Rectal smooth muscle tissue (tissue), 1 donor: ENCODE measurements at regions not wholly inside any gene's neighbourhood (a gene's known extent, or its start where the extent isn't known, plus 50 kb on each side); places are given as distances from the start of the nearest gene placed in this dataset.
"Not testable (repeated sequence)": the region's sequence is repeated elsewhere in the genome, so short reads cannot be mapped to it uniquely, and the experiment has no call there.

ENCODE experiments used
- H3K27ac ChIP-seq: one replicate; pipeline ENCODE4 v1.7.0; 2013; ENCODE audit warnings: low read depth, low read length, inconsistent platforms
- H3K27me3 ChIP-seq: one replicate; pipeline ENCODE4 v1.7.0; 2013; ENCODE audit warnings: low read length; ENCODE audit not compliant: control insufficient read depth, insufficient read depth
- H3K36me3 ChIP-seq: one replicate; pipeline ENCODE4 v1.7.0; 2013; ENCODE audit warnings: low read length; ENCODE audit not compliant: control insufficient read depth, insufficient read depth
- H3K4me1 ChIP-seq: one replicate; pipeline ENCODE4 v1.7.0; 2013; ENCODE audit warnings: low read length; ENCODE audit not compliant: control insufficient read depth, insufficient read depth
- H3K4me3 ChIP-seq: one replicate; pipeline ENCODE4 v1.7.0; 2013; ENCODE audit warnings: low read length
- H3K9ac ChIP-seq: one replicate; pipeline ENCODE4 v1.7.0; 2013; ENCODE audit warnings: low read length

DNA sequence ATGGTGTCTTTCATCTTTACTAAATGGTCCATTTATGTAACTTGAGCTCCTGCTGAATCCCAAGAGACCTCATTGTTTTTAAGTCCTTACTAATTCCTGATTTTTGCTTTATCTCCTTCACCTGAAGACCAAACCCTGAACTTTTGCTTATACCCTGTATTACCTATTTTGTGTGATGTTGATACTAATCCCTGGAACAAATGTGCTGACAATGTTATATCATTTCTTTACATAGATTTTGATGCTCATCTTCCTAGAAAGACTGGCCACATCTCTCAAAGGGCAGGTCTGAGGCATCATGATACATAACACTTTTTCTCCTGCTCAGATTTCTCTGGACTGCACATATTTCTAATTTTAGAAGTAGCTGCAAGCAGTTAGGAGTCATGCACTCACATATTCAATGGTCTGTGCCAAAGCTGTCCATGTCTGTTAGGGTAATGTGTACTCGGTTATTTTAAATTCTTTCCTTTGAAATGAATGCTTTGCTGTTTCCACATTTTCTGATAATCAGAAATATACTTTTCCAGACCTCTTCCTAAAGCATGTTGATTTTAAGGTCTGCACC, 427.9 kb upstream of the HNRNPA3 start:
- Histone ChIP-seq H3K27ac (no peak overlapping the region), H3K27me3 (no peaks in the 10 kb centered on the region), H3K4me3 (no peak overlapping the region), H3K4me1 (no peaks in the 10 kb centered on the region), H3K9ac (no peak overlapping the region), H3K36me3 (no peaks in the 10 kb centered on the region)

DNA sequence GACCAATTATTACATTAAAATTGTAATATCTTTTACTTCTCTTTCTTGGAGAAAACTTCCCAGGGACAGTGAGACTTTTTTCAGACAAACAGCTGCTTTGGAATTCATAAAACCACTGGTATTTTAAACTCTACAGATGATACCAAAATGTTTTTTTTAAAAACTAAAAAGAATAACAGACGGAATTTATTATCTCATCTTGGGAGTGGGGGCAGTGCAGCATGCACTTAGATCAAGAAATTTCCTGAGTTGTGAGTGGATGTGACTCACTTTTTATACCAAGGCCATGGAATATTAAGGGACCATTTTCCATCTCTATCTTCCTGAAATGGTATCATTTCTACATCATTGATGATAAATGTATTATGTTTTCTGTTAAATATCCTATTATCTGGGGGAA, 422.8 kb upstream of the HNRNPA3 start:
- H3K27me3 ChIP-seq: no peaks in the 10 kb centered on the region
- no peak overlapping the region for H3K4me3 ChIP-seq
- no peaks in the 10 kb centered on the region for H3K36me3 ChIP-seq
- H3K9ac ChIP-seq: no peak overlapping the region
- no peaks in the 10 kb centered on the region for H3K4me1 ChIP-seq
- no peak overlapping the region for H3K27ac ChIP-seq

DNA sequence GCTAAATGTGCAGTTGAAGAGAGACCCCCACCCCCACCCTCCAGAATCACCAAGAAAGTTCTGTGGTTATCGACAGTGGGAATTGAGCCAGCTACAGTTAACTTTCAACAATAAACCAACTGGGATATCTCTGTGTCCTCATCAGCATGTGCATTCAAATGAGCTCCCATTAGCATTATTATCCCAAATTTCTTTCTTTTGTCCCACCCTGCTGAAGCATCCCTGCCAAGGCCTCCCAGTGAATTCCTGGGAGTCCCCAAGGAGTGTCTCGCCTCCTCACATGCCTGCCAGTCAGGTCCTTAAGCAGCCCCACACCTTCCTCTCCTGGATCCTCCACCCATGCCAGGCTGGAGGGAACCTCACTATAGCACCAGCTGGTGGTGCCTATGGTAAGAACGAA, 422.1 kb upstream of the HNRNPA3 start:
- H3K9ac ChIP-seq: no peak overlapping the region
- H3K4me3 ChIP-seq: no peak overlapping the region
- H3K27ac ChIP-seq: no peak overlapping the region
- H3K27me3 ChIP-seq: no peaks in the 10 kb centered on the region
- no peaks in the 10 kb centered on the region for H3K36me3 ChIP-seq
- H3K4me1 ChIP-seq: no peaks in the 10 kb centered on the region

DNA sequence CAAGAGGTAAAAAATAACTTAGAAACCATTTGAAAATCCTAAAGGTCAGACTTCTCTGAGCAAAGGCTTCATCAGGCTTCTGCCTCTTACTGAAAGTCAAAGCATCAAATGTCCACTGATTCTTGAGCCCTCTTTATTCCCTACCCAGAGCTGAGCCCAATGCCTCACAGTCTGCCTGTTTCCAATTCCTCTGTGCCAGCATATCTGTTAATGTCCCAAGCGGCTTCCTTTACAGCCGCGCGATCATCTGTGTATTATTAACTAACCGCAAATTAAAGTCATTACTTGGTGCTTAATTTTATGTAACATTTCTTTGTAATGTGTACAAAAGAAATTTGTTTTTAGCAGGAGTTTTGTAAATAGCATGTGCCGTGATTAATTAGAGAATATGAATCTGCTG, 418.8 kb upstream of the HNRNPA3 start:
- no peak overlapping the region for H3K9ac ChIP-seq
- H3K4me1 ChIP-seq: no peaks in the 10 kb centered on the region
- no peak overlapping the region for H3K27ac ChIP-seq
- H3K4me3 ChIP-seq: no peak overlapping the region
- H3K27me3 ChIP-seq: no peaks in the 10 kb centered on the region
- H3K36me3 ChIP-seq: no peaks in the 10 kb centered on the region

DNA sequence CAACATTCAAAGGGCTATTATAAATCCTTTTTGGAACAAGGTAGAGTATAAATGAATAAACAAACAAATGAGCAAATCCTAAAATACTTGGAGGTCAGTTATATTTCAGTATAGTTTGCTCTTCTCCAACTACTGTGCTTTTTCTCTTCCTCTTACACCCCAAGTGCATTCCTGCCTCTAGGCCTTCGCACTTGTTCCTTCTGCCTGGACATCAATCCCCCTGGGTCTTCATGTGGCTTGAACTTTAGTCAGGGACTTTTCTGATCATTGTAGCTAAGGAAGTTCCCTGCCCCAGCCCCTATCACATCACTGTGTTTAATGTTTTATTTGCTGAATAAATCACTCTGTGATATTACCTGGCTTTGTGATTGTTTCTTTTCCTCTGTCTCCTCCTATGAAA, 418.2 kb upstream of the HNRNPA3 start:
- no peaks in the 10 kb centered on the region for H3K36me3 ChIP-seq
- H3K27ac ChIP-seq: no peak overlapping the region
- H3K9ac ChIP-seq: no peak overlapping the region
- no peaks in the 10 kb centered on the region for H3K27me3 ChIP-seq
- H3K4me3 ChIP-seq: no peak overlapping the region
- no peaks in the 10 kb centered on the region for H3K4me1 ChIP-seq

DNA sequence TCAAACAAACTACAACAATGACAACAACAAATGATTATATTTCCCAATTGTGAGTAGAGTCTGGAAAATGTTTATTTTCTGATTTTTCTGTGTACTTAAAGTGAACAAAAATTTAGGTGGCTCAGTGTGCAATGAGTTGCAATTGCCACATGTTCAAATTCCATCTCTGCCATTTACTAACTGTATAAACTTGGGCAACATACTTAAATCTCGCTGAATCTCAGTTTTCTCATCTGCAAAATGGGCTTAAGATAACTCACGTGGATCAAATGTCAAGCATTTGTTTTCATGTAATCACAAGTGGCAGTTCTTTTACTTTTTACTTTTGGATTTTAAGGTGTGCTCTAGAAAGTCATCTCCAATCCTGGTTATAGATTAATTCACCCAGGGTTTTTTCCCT, 416.8 kb upstream of the HNRNPA3 start:
- no peak overlapping the region for H3K4me3 ChIP-seq
- no peaks in the 10 kb centered on the region for H3K27me3 ChIP-seq
- H3K4me1 ChIP-seq: no peaks in the 10 kb centered on the region
- H3K27ac ChIP-seq: no peak overlapping the region
- no peak overlapping the region for H3K9ac ChIP-seq
- H3K36me3 ChIP-seq: no peaks in the 10 kb centered on the region

DNA sequence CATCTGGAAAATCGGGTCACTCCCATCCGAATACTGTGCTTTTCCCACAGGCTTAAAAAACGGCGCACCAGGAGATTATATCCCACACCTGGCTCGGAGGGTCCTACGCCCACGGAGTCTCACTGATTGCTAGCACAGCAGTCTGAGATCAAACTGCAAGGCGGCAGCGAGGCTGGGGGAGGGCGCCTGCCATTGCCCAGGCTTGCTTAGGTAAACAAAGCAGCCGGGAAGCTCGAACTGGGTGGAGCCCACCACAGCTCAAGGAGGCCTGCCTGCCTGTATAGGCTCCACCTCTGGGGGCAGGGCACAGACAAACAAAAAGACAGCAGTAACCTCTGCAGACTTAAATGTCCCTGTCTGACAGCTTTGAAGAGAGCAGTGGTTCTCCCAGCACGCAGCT, 415.9 kb upstream of the HNRNPA3 start:
- H3K4me1 ChIP-seq, H3K9ac ChIP-seq, H3K4me3 ChIP-seq, H3K36me3 ChIP-seq, H3K27me3 ChIP-seq, H3K27ac ChIP-seq: not testable (repeated sequence)

DNA sequence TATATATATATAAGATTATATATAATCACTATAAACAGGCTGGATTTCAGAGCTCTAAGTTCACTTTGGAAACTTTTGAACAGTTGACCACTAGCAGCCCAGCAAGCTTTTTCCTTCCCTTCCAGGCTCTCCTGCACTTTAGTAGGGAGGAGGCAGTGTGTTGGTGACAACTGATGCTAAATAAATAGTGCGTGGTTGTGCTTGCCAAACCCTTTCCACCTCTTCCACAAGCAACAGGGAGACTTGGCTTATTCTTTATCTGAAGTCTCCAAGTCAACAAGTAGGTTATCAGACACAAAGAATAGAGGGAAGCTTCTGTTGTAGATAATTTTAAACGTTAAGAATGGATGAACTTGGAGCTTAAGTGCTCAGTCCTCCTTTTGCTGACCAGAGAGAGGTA, 408.2 kb upstream of the HNRNPA3 start:
- Histone ChIP-seq H3K36me3 (no peaks in the 10 kb centered on the region), H3K27me3 (no peaks in the 10 kb centered on the region), H3K9ac (no peak overlapping the region), H3K4me1 (no peaks in the 10 kb centered on the region), H3K4me3 (no peak overlapping the region), H3K27ac (no peak overlapping the region)

DNA sequence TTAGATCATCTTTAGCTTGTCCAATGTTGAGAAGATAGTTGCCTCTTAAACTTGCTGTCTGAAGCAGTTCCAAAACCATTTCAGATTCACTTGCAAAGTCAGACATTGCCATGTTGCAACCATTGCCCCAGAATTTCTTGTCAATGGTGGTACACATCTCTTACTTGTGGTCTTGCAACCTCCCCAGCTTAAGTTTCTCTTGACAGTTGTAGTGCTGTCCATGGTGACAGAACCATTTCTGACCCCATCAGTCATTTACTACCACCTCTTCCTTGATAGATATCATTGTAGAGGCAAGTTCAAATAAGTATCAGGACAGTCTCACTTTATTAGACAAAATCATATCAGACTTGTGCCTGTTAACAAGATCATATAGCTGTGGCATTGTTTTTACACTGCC, 407.2 kb upstream of the HNRNPA3 start:
- H3K27ac ChIP-seq: no peak overlapping the region
- H3K4me3 ChIP-seq: no peak overlapping the region
- no peak overlapping the region for H3K9ac ChIP-seq
- no peaks in the 10 kb centered on the region for H3K36me3 ChIP-seq
- no peaks in the 10 kb centered on the region for H3K4me1 ChIP-seq
- H3K27me3 ChIP-seq: no peaks in the 10 kb centered on the region

DNA sequence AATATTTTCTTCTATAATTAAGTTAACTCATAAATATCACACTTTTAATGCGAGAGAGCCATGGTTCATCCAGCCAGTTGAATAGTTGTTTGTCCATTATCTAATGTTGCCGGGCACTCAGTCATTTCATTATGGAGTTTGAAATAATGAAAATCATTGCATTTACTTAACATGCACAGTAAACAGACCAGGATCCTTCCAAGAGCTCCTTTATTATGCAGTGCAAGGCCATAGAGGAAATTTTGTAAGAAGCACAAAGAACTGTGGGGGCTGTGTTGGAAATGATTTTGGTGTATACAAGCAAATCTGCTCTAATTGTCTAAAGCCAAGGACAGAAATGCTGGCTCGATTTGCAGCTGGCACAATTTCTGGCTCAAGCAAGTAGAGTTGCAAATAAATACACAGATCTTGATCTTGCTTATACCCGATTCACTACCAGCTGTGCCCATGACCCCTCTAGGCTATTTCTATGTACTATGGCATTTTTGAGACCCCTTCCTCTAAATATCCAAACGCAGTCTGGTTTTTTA, 400.3 kb upstream of the HNRNPA3 start:
- Histone ChIP-seq H3K27me3 (no peaks in the 10 kb centered on the region), H3K36me3 (no peaks in the 10 kb centered on the region), H3K9ac (no peak overlapping the region), H3K27ac (no peak overlapping the region), H3K4me1 (no peaks in the 10 kb centered on the region), H3K4me3 (no peak overlapping the region)

DNA sequence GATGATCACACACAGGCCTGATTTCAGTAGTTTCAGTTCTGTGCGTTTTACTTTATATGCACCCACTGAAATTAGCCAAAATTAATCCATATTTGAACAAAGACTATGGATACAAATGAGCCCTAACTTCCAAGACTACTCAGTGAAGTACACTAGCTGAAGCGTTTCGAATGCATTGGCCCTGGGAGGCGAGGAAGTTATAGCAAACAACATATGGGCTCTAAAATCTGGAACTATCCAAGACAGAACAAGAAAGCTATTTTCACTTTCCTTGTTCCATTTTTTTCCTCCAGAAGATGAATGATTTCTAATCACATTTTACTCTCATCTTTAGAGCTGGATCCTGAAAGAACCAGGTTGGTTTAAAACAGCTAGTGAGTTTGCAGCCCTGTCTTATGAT, 399.4 kb upstream of the HNRNPA3 start:
- no peak overlapping the region for H3K27ac ChIP-seq
- no peak overlapping the region for H3K4me3 ChIP-seq
- H3K36me3 ChIP-seq: no peaks in the 10 kb centered on the region
- H3K4me1 ChIP-seq: no peaks in the 10 kb centered on the region
- no peak overlapping the region for H3K9ac ChIP-seq
- no peaks in the 10 kb centered on the region for H3K27me3 ChIP-seq

DNA sequence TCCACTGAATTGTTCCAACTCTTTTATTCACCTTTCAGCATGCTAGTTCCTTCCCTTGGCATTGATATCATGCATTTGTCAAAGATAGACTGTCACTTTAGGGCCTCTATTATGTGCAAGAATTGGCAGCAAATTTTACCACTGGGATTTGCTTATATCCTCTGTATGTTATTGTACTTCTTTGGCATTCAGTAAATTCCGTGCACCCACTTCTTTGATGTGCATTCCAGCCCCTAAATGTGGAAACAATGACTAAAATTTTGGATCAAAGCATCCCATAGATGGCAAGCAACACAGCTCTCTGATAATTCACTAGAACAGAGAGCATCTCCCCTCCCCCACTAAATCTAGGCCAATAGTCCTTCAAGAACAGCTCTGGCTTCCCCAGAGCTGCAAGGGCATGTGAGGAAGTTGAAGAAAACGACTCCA, 399.0 kb upstream of the HNRNPA3 start:
- Histone ChIP-seq H3K36me3 (no peaks in the 10 kb centered on the region), H3K27ac (no peak overlapping the region), H3K4me1 (no peaks in the 10 kb centered on the region), H3K27me3 (no peaks in the 10 kb centered on the region), H3K4me3 (no peak overlapping the region), H3K9ac (no peak overlapping the region)

DNA sequence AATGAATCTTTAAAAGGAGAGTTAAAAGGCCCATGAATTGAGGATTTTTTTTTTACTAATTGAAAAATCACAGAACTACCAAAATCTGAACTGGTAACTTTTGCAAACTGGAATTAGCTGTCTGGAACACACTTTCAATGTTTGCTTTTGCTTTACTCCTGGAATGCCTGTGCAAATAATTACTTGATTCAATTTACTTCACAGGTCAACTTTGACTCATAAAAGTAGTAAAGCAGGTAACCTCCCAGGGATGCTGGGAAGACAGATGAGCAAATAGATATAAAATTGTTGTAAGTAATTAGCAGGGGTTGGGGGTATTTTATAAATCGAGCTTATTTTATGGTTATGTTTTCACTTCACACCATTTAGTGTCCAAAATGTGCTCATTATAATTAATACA, 398.3 kb upstream of the HNRNPA3 start:
- no peak overlapping the region for H3K27ac ChIP-seq
- H3K4me1 ChIP-seq: no peaks in the 10 kb centered on the region

More for the DNA sequence above, 398.3 kb upstream of the HNRNPA3 start:
- no peak overlapping the region for H3K4me3 ChIP-seq
- no peaks in the 10 kb centered on the region for H3K27me3 ChIP-seq
- no peaks in the 10 kb centered on the region for H3K36me3 ChIP-seq
- no peak overlapping the region for H3K9ac ChIP-seq
